ENCODE measurements at regions not wholly inside any gene's neighbourhood (a gene's known extent, or its start where the extent isn't known, plus 50 kb on each side); places are given as distances from the start of the nearest gene placed in this dataset.

DNA sequence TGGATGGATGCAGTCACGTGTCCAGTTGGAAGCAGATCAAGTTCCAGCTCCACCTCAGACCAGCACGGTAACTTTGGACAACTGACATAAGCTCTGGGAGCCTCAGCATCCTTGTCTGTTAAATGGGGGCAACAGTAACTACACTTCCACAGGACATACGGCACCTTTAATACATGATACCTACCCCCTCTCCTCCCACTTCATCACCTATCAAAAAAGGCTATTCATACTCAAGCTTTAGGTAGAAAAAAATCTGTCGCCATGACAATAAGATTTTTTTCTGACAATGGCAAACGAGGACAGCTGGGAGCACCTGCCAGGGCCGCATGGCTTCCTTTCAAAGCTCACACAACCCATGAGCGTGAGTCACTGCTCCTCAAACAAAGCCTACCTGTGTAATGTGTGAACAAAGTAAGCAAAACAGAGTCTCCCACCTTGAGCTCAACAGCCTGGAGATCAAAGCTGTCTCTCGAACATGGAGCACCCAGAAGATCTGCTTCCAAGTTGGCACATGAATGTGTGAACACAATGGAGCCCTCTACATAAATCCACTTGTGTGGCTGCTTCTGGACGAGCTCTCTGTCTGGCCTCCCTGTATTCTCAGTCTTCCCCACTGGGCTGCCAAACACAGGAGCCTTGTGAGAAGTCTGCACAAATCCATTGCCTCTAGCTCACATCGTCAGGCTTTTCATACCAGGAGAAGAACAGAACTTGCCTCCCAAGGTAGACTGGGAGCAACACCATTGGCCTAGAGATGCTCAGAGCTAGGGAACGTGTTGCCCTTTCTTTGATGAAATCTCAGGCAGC, 459.7 kb downstream of the SOX9 start:
- Histone ChIP-seq H3K4me3 (ENCODE audit: low read depth in 1 of 3, low read length in 3 of 3) (no peak overlapping the region), H3K9ac (ENCODE audit: low read depth in 1 of 2, low read length in 2 of 2) (no peak overlapping the region), H3K4me1 (ENCODE audit: control insufficient read depth in 4 of 4, insufficient read depth in 4 of 4, low read length in 3 of 4) (no peaks in the 10 kb centered on the region), H3K27me3 (ENCODE audit: control insufficient read depth in 4 of 4, insufficient read depth in 4 of 4, low read length in 3 of 4) (peaks cover 0 to 2% (median under 1%) of the 10 kb centered on the region in 4 donors), H3K9me3 (ENCODE audit: control insufficient read depth in 4 of 4, low read length in 3 of 4) (no peaks in the 10 kb centered on the region), H3K36me3 (ENCODE audit: control insufficient read depth in 4 of 4, insufficient read depth in 3 of 4, low read depth in 1 of 4, low read length in 3 of 4) (no peaks in the 10 kb centered on the region), H3K27ac (ENCODE audit: low read depth in 1 of 2, low read length in 2 of 2) (no peak overlapping the region)
- no peak for DNase-seq (ENCODE audit: low spot score)
- TF ChIP-seq, protein P1, sequence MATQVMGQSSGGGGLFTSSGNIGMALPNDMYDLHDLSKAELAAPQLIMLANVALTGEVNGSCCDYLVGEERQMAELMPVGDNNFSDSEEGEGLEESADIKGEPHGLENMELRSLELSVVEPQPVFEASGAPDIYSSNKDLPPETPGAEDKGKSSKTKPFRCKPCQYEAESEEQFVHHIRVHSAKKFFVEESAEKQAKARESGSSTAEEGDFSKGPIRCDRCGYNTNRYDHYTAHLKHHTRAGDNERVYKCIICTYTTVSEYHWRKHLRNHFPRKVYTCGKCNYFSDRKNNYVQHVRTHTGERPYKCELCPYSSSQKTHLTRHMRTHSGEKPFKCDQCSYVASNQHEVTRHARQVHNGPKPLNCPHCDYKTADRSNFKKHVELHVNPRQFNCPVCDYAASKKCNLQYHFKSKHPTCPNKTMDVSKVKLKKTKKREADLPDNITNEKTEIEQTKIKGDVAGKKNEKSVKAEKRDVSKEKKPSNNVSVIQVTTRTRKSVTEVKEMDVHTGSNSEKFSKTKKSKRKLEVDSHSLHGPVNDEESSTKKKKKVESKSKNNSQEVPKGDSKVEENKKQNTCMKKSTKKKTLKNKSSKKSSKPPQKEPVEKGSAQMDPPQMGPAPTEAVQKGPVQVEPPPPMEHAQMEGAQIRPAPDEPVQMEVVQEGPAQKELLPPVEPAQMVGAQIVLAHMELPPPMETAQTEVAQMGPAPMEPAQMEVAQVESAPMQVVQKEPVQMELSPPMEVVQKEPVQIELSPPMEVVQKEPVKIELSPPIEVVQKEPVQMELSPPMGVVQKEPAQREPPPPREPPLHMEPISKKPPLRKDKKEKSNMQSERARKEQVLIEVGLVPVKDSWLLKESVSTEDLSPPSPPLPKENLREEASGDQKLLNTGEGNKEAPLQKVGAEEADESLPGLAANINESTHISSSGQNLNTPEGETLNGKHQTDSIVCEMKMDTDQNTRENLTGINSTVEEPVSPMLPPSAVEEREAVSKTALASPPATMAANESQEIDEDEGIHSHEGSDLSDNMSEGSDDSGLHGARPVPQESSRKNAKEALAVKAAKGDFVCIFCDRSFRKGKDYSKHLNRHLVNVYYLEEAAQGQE (IDR thresholded peaks at IDR 0.05), result no peak
- TF ChIP-seq JUND (IDR thresholded peaks at IDR 0.05) (peak in 1 of 2 donors; percentile 10), SP1 (IDR thresholded peaks at IDR 0.05) (no peak)
- 52% methylated on average over 11 of the region's 11 CpGs for WGBS

DNA sequence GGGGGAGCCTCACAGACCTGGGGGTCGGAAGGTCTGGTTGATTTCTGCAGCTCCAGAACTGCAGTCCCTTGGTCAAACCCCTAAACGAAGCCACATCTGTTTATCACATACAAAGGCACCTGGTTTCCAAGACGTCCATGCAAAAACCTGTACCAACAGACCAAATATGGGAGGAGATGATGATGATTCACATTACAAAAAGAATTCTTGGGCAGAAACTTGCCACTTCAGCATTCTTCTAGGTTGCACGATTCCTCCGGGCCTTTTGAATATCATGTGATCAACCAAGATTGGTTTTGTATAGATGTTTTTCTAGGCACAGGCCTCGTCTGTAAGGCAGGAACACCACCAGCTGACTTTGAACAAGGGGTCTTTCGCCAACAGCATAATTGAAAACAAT, 466.3 kb downstream of the SOX9 start:
- Histone ChIP-seq H3K9ac (ENCODE audit: low read depth in 1 of 2, low read length in 2 of 2) (no peak overlapping the region), H3K27me3 (ENCODE audit: control insufficient read depth in 4 of 4, insufficient read depth in 4 of 4, low read length in 3 of 4) (peaks cover 2 to 7% (median 6%) of the 10 kb centered on the region in 4 donors), H3K27ac (ENCODE audit: low read depth in 1 of 2, low read length in 2 of 2) (no peak overlapping the region), H3K4me3 (ENCODE audit: low read depth in 1 of 3, low read length in 3 of 3) (no peak overlapping the region), H3K9me3 (ENCODE audit: control insufficient read depth in 4 of 4, low read length in 3 of 4) (no peaks in the 10 kb centered on the region), H3K36me3 (ENCODE audit: control insufficient read depth in 4 of 4, insufficient read depth in 3 of 4, low read depth in 1 of 4, low read length in 3 of 4) (no peaks in the 10 kb centered on the region), H3K4me1 (ENCODE audit: control insufficient read depth in 4 of 4, insufficient read depth in 4 of 4, low read length in 3 of 4) (peaks cover 7 to 10% (median 7%) of the 10 kb centered on the region in 4 donors)
- 83% methylated on average over 7 of the region's 7 CpGs for WGBS
- TF ChIP-seq JUND (IDR thresholded peaks at IDR 0.05), result no peak
- no peak for TF ChIP-seq SP1 (IDR thresholded peaks at IDR 0.05)
- TF ChIP-seq EGR1 (IDR thresholded peaks at IDR 0.05; ENCODE audit: low read depth in 2 of 2), result no peak
- TF ChIP-seq FOXA1 (IDR thresholded peaks at IDR 0.05), result no peak
- TF ChIP-seq, protein P2, sequence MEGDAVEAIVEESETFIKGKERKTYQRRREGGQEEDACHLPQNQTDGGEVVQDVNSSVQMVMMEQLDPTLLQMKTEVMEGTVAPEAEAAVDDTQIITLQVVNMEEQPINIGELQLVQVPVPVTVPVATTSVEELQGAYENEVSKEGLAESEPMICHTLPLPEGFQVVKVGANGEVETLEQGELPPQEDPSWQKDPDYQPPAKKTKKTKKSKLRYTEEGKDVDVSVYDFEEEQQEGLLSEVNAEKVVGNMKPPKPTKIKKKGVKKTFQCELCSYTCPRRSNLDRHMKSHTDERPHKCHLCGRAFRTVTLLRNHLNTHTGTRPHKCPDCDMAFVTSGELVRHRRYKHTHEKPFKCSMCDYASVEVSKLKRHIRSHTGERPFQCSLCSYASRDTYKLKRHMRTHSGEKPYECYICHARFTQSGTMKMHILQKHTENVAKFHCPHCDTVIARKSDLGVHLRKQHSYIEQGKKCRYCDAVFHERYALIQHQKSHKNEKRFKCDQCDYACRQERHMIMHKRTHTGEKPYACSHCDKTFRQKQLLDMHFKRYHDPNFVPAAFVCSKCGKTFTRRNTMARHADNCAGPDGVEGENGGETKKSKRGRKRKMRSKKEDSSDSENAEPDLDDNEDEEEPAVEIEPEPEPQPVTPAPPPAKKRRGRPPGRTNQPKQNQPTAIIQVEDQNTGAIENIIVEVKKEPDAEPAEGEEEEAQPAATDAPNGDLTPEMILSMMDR (IDR thresholded peaks at IDR 0.05; ENCODE audit: low read depth, low read length, missing input control), result no peak
- no peak for DNase-seq (ENCODE audit: low spot score)

DNA sequence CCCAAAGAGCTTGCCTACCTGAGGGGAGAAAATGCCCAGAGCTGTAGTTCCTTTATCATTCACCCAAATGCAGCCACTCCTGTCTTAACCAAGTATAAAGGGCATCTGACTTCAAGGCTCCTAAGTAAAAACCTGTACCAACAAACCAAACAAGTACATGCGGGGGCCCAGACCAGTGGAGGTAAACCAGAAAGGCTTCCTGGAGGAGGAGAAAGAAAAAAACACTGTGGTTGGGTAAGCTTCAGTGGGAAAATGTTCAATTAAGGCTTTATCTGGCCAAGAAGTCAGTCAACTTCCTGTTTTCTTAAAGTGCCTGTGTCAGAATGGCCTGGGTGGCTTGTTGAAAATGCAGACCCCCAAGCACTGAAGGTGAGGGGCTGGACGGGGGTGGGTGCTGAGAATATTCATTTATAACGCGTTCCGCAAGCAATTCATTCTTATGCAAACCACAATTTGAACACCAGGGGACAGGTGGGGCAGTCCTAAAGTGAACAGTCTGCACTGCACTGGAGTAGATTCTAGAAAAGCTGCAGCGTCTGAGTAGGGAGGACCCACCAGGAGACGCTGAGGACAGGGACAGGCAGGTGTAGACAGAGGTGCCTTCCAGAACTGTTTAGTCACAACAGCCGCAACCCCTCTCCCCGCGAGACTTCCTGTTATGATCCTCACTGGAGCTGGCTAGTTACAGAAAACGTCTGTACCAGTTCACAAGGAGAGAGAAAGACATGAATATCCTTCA, 467.1 kb downstream of the SOX9 start:
- TF ChIP-seq SP1 (IDR thresholded peaks at IDR 0.05) (no peak), GABPA (IDR thresholded peaks at IDR 0.05 in 1 of 2, conservative IDR thresholded peaks at IDR 0.05 in 1 of 2) (no peak)
- no peak overlapping the region for H3K4me3 ChIP-seq (ENCODE audit: low read depth in 1 of 3, low read length in 3 of 3)
- H3K9ac ChIP-seq (ENCODE audit: low read depth in 1 of 2, low read length in 2 of 2), result no peak overlapping the region
- no peaks in the 10 kb centered on the region for H3K9me3 ChIP-seq (ENCODE audit: control insufficient read depth in 4 of 4, low read length in 3 of 4)
- DNase-seq (ENCODE audit: low spot score), result no peak
- no peaks in the 10 kb centered on the region for H3K36me3 ChIP-seq (ENCODE audit: control insufficient read depth in 4 of 4, insufficient read depth in 3 of 4, low read depth in 1 of 4, low read length in 3 of 4)
- H3K27ac ChIP-seq (ENCODE audit: low read depth in 1 of 2, low read length in 2 of 2), result no peak overlapping the region
- 33% methylated on average over 11 of the region's 11 CpGs for WGBS
- peaks cover 2 to 7% (median 6%) of the 10 kb centered on the region in 4 donors for H3K27me3 ChIP-seq (ENCODE audit: control insufficient read depth in 4 of 4, insufficient read depth in 4 of 4, low read length in 3 of 4)
- H3K4me1 ChIP-seq (ENCODE audit: control insufficient read depth in 4 of 4, insufficient read depth in 4 of 4, low read length in 3 of 4), result peaks cover 11 to 15% (median 12%) of the 10 kb centered on the region in 4 donors

Data from liver (tissue), 8 donors.